Upper lobe of left lung (tissue), 6 donors: ENCODE measurements at regions not wholly inside any gene's neighbourhood (a gene's known extent, or its start where the extent isn't known, plus 50 kb on each side); places are given as distances from the start of the nearest gene placed in this dataset.
A peak's percentile ranks its signal among the peaks of the same experiment; 100 is the strongest.

ENCODE experiments used
- ATAC-seq, 2 donors: fragments of 200-7000 bp; cut with Tn5 transposase; one replicate each; pipeline ENCODE4 v1.9.1; 2022; ENCODE audit warnings: mild to moderate bottlenecking in 2 of 2, moderate library complexity in 2 of 2; ENCODE audit not compliant: low FRiP score in 2 of 2
- DNase-seq, 2 donors: peaks; one replicate each; pipeline ENCODE4 v3.0.0-alpha.2; 2019 to 2020
- H3K27ac ChIP-seq, 4 donors: fragments of 200-600 bp; sonication (generic); one replicate each; pipeline ENCODE4 v1.5.1; 2016 to 2019
- H3K27me3 ChIP-seq, 4 donors: fragments of 200-600 bp; sonication (generic); one replicate each; pipeline ENCODE4 v1.5.1; 2017 to 2019
- H3K36me3 ChIP-seq, 4 donors: fragments of 200-600 bp; sonication (generic); one replicate each; pipeline ENCODE4 v1.5.1; 2016 to 2019
- H3K4me1 ChIP-seq, 4 donors: fragments of 200-600 bp; sonication (generic); one replicate each; pipeline ENCODE4 v1.5.1; 2018 to 2019
- H3K4me3 ChIP-seq, 4 donors: fragments of 200-600 bp; sonication (generic); one replicate each; pipeline ENCODE4 v1.5.1; 2017 to 2019; ENCODE audit warnings: mild to moderate bottlenecking in 2 of 4, moderate library complexity in 1 of 4
- H3K9me3 ChIP-seq, 4 donors: fragments of 200-600 bp; sonication (generic); one replicate each; pipeline ENCODE4 v1.5.1; 2018 to 2019
- EP300 ChIP-seq, 4 donors: sonication (generic); formaldehyde crosslinking; IDR thresholded peaks; one replicate each; pipeline ENCODE4 v1.5.1; 2017; ENCODE audit warnings: antibody characterized with exemption in 4 of 4, control low read depth in 2 of 4
- POLR2A ChIP-seq, 4 donors: fragments of 450-650 bp; IDR thresholded peaks; one replicate each; pipeline ENCODE4 v1.5.1; 2016 to 2017; ENCODE audit warnings: antibody characterized with exemption in 4 of 4, mild to moderate bottlenecking in 2 of 4
- POLR2AphosphoS5 ChIP-seq, 2 donors: sonication (generic); formaldehyde crosslinking; IDR thresholded peaks; one replicate each; pipeline ENCODE4 v1.5.1; 2017; ENCODE audit warnings: antibody characterized with exemption in 2 of 2
- WGBS, 2 donors: methylation state at CpG; one replicate each; pipeline ENCODE4 v1.1.5; 2017 to 2018; 5-methylcytosine and 5-hydroxymethylcytosine counted together
- TF ChIP-seq, protein P1 (sequence below), 6 experiments: fragments of 450-650 bp in 4 of 6; fragments of 200-600 bp in 2 of 6; sonication (generic) in 2 of 6; IDR thresholded peaks; one replicate each; pipeline ENCODE4 v1.5.1; 2016 to 2019; ENCODE audit warnings: antibody characterized with exemption in 6 of 6
- donor health status: DM: no; HTN: no; CAD: no; lungs with moderate emphysema.
- donor health status: DM: no; HTN: yes; CAD: no; lungs with severe emphysema.

DNA sequence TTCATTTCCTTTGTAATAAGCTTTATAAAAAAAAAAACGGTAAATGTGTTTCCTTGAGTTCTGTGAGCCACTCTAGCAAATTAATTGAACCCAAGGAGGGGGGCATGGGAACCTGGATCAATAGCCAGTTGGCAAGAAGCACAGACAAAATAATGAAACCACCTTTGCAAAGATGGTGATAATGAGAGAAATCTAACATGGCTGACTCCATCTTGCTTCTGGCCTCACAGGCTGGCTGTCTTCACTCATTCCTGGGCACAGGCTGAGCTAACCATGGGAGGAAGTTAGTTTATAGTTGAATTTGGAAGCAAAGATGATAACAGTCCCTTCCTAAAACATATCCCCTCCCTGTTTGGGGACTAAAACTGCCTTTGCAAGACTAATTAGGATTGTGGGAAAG is 95.1 kb downstream of the B3GNT2 start:
- no peaks in the 10 kb centered on the region for H3K27me3 ChIP-seq
- TF ChIP-seq POLR2AphosphoS5 (IDR thresholded peaks at IDR 0.05) (no peak), POLR2A (IDR thresholded peaks at IDR 0.05) (no peak), EP300 (IDR thresholded peaks at IDR 0.05) (no peak)
- TF ChIP-seq, protein P1, sequence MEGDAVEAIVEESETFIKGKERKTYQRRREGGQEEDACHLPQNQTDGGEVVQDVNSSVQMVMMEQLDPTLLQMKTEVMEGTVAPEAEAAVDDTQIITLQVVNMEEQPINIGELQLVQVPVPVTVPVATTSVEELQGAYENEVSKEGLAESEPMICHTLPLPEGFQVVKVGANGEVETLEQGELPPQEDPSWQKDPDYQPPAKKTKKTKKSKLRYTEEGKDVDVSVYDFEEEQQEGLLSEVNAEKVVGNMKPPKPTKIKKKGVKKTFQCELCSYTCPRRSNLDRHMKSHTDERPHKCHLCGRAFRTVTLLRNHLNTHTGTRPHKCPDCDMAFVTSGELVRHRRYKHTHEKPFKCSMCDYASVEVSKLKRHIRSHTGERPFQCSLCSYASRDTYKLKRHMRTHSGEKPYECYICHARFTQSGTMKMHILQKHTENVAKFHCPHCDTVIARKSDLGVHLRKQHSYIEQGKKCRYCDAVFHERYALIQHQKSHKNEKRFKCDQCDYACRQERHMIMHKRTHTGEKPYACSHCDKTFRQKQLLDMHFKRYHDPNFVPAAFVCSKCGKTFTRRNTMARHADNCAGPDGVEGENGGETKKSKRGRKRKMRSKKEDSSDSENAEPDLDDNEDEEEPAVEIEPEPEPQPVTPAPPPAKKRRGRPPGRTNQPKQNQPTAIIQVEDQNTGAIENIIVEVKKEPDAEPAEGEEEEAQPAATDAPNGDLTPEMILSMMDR (IDR thresholded peaks at IDR 0.05), result no peak
- no peaks in the 10 kb centered on the region for H3K9me3 ChIP-seq
- peaks cover 24 to 36% (median 29%) of the 10 kb centered on the region in 4 donors for H3K4me1 ChIP-seq
- no peaks in the 10 kb centered on the region for H3K36me3 ChIP-seq
- ATAC-seq (no peak), DNase-seq (no peak)
- no peak overlapping the region for H3K27ac ChIP-seq
- H3K4me3 ChIP-seq, result no peak overlapping the region
- 78 to 86% methylated on average over 1 of the region's 1 CpG for WGBS, 2 donors

DNA sequence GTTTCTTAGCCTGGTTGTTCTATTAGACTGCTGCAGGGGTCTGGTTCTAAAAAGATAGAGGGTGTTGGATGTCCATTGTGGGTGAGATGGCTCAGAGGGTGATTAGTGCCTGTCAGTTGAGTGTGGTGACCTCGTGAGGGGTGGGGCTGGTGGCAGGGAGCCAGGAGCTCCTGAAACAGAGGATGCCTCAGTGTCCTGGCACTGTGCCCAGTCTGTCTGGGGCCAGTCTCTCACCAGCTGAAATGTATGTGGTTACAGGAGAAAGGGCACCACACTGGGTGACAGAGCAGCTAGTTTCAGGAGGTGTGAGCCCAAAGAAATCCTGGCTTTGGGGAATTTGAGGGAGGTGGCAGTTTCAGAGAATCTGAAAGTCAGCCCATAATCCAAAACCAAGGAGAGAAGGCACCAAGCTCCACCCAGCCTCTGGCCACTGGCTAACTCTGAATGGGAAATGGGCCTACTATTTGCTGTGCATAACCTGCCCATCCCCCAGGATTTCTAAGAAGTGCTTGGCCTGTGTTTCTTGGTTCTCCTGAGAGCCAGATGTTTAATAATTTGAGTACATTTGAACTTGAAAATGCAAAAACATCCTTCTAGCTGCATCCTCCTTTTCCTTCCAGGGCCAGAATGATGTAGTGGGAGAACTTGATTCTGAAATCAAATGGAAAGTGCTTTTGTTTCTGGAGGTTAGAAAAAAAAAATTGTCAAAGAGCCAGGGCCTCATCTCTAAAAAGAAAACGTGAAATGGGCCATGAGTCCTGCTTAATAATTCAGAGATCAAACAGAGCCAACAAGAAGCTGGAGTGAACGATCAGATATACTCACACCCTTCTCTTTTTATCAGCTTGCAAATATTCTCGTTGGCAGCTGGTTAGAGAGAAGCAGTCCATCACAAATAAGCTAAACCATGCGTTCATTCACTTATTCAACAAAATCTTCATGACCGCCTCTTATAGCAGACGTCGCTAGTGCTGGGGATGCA is 92.3 kb downstream of the B3GNT2 start:
- peaks cover 0 to 8% (median 4%) of the 10 kb centered on the region in 4 donors for H3K9me3 ChIP-seq
- no peak overlapping the region for H3K27ac ChIP-seq
- H3K4me1 ChIP-seq, result peaks cover 13 to 25% (median 19%) of the 10 kb centered on the region in 4 donors
- 70 to 80% methylated on average over 8 of the region's 8 CpGs for WGBS, 2 donors
- peak; percentile 31 to 61 for ATAC-seq
- TF ChIP-seq POLR2AphosphoS5 (IDR thresholded peaks at IDR 0.05) (no peak), EP300 (IDR thresholded peaks at IDR 0.05) (no peak), POLR2A (IDR thresholded peaks at IDR 0.05) (no peak)
- TF ChIP-seq, protein P1 (IDR thresholded peaks at IDR 0.05), result no peak
- H3K4me3 ChIP-seq, result no peak overlapping the region
- no peaks in the 10 kb centered on the region for H3K27me3 ChIP-seq
- H3K36me3 ChIP-seq, result no peaks in the 10 kb centered on the region
- DNase-seq, result peak; percentile 40 to 59

DNA sequence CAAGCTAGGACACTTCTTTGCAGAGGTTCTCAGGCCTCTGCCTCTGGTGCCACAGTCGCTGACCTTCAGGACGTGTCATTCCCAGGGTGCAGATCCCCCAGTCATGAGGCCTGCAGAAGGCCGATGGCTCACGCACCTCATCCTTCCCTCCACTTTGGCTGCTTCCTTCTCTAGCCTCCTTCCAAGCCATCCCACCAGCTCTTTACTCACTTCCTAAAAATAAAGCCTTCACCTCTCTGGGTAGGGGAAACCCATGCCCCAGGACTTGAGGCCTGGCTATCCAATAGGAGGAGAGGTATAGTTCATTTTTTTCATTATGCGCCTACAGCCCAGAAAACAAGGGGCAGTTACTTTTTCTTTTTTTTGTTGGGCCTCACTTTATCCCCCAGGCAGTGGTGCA is 91.4 kb downstream of the B3GNT2 start:
- H3K27me3 ChIP-seq, result no peaks in the 10 kb centered on the region
- 89 to 92% methylated on average over 5 of the region's 5 CpGs for WGBS, 2 donors
- H3K9me3 ChIP-seq, result peaks cover 0 to 8% (median 4%) of the 10 kb centered on the region in 4 donors
- ATAC-seq (no peak), DNase-seq (no peak)
- H3K27ac ChIP-seq, result no peak overlapping the region
- no peak overlapping the region for H3K4me3 ChIP-seq
- H3K4me1 ChIP-seq, result peaks cover 5 to 16% (median 13%) of the 10 kb centered on the region in 4 donors
- H3K36me3 ChIP-seq, result no peaks in the 10 kb centered on the region
- TF ChIP-seq EP300 (IDR thresholded peaks at IDR 0.05), result no peak
- TF ChIP-seq, protein P1 (IDR thresholded peaks at IDR 0.05), result no peak
- TF ChIP-seq POLR2AphosphoS5 (IDR thresholded peaks at IDR 0.05), result no peak
- no peak for TF ChIP-seq POLR2A (IDR thresholded peaks at IDR 0.05)

DNA sequence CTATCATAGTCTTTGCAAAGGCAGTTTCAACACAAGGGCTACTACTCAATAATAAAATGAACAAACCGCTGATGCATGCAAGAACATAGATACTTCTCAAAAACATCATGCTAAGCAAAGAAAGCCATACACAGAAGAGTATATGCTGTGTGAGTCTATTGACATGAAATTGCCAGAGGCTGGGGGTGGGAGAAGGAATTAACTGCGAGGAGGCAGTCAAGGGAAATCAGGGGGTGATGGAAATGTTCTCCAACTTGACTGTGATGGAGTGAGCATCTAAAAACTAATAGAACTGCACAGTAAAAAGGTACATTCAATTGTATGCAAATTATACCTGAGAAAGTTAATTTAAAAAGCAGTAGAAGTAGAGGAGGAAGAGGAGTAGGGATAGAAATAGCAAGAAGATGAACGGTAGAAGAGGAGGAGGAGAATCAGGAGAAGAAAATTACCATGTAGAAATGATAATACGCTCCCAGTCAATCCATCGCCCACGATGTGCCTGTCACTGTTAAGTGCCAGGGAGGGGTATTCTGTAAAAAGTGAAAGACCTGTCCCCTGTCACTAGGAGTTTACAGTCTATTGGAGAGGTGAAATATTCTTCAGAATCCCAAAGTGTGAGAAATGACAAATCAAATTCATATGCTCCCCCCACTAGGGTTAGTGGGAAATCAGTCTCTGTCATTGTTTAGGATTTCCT is 90.3 kb downstream of the B3GNT2 start:
- ATAC-seq (no peak), DNase-seq (no peak)
- no peaks in the 10 kb centered on the region for H3K36me3 ChIP-seq
- TF ChIP-seq, protein P1 (IDR thresholded peaks at IDR 0.05), result no peak
- TF ChIP-seq POLR2AphosphoS5 (IDR thresholded peaks at IDR 0.05) (no peak), POLR2A (IDR thresholded peaks at IDR 0.05) (no peak), EP300 (IDR thresholded peaks at IDR 0.05) (no peak)
- H3K4me1 ChIP-seq, result peaks cover 0 to 12% (median 8%) of the 10 kb centered on the region in 4 donors
- WGBS, 2 donors, result 93 to 96% methylated on average over 6 of the region's 6 CpGs
- no peak overlapping the region for H3K27ac ChIP-seq
- peaks cover 0 to 8% (median 4%) of the 10 kb centered on the region in 4 donors for H3K9me3 ChIP-seq
- H3K27me3 ChIP-seq, result no peaks in the 10 kb centered on the region
- no peak overlapping the region for H3K4me3 ChIP-seq
